RWPE1 (cell line): ENCODE measurements at regions not wholly inside any gene's neighbourhood (a gene's known extent, or its start where the extent isn't known, plus 50 kb on each side); places are given as distances from the start of the nearest gene placed in this dataset.

Source experiments
- CTCF ChIA-PET: fragments of 350-600 bp; sonication (Branson Sonifier 250); formaldehyde crosslinking; extraction: SDS; loops from one replicate; lab custom pipeline; 2021; lab: Yijun Ruan, JAX
- POLR2A ChIA-PET: fragments of 400-600 bp; formaldehyde crosslinking; extraction: SDS; loops from one replicate; lab custom pipeline; 2020; ENCODE audit warnings: antibody characterized with exemption; ENCODE audit not compliant: low non-redundant PET; lab: Yijun Ruan, JAX
- DNase-seq: peaks from one replicate; pipeline ENCODE4 v3.0.0; 2012; ENCODE audit warnings: low spot score
- H3K27ac ChIP-seq: fragments of 450-650 bp; 2 replicates; pipeline ENCODE4 v1.5.1; 2017
- TF ChIP-seq, protein P1 (sequence below): fragments of 450-650 bp; conservative IDR thresholded peaks from 2 replicates; pipeline ENCODE4 v1.5.1; 2017; ENCODE audit warnings: low read depth, mild to moderate bottlenecking

DNA sequence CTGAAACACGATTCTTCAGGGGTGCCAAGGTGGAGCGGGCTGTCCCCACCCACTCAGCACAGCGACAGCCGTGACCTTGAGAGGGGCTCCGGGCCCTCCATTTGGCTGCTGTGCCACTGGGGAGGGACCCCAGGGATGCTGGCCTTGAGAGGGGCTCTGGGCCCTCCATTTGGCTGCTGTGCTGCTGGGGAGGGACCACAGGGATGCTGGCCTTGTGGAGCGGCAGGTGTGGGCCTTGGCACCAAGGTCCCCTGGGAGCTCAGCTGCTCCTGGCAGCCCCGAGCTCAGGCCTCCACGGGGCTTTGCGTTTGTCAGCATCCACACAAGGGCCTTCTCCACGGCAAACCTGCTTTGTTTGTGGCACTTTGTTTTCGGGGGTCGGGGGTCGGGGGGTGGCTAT lies 137.6 kb upstream of the LPCAT1 start:
- CTCF ChIA-PET = interaction anchor here (0.5 to 0.7 kb wide), 2 partner anchors 17 to 617 kb away, joined by 3 to 6 read pairs; no protein-coding TSS in a partner anchor
- DNase-seq = no peak
- H3K27ac ChIP-seq = no peak overlapping the region
- POLR2A ChIA-PET = no interaction called here
- TF ChIP-seq, protein P1, sequence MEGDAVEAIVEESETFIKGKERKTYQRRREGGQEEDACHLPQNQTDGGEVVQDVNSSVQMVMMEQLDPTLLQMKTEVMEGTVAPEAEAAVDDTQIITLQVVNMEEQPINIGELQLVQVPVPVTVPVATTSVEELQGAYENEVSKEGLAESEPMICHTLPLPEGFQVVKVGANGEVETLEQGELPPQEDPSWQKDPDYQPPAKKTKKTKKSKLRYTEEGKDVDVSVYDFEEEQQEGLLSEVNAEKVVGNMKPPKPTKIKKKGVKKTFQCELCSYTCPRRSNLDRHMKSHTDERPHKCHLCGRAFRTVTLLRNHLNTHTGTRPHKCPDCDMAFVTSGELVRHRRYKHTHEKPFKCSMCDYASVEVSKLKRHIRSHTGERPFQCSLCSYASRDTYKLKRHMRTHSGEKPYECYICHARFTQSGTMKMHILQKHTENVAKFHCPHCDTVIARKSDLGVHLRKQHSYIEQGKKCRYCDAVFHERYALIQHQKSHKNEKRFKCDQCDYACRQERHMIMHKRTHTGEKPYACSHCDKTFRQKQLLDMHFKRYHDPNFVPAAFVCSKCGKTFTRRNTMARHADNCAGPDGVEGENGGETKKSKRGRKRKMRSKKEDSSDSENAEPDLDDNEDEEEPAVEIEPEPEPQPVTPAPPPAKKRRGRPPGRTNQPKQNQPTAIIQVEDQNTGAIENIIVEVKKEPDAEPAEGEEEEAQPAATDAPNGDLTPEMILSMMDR = no peak

DNA sequence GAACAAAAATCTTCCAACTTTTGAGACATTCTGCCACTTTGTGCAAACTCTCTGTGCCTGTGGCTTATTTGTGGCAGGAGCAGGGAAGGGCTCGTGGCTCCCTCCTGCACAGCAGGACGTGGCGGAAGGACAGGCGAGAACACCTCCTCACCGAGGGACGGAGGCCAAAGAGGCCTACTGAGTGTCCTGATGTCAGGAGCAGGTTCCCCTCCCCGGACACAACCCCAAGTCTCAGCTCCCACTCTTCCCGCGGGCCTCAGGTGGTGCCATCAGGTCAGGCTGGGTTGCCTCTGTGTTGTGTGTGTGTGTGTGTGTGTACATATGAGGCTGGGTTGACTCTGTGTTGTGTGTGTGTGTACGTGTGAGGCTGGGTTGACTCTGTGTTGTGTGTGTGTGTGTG lies 136.8 kb upstream of the LPCAT1 start:
- H3K27ac ChIP-seq = no peak overlapping the region
- CTCF ChIA-PET = interaction anchor here (0.6 kb wide), 1 partner anchor 331 kb away, joined by 3 read pairs; no protein-coding TSS in a partner anchor
- DNase-seq = no peak
- POLR2A ChIA-PET = no interaction called here
- TF ChIP-seq, protein P1 = no peak

DNA sequence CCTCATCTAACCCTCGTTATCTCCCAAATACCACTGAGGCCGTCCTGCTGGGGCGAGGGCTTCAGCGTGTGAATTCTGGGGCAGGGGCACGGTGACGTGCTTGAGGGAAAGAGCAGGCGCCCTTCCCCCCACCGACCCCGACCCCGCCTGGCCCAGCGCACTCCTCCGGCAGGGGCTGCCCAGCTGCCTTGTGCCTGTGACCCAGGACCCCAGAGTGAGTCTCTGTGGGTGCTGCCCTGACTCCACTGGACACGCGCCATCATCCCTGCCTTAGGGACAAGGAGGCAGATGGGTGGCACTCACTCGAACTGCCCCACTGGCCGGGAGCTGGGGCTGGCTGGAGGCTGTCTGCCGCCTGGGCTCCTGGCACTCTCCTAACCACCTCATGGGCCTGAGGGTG lies 136.2 kb upstream of the LPCAT1 start:
- TF ChIP-seq, protein P1 = no peak
- ChIA-PET POLR2A (no interaction called here), CTCF (interaction anchor here (0.6 to 0.7 kb wide), 2 partner anchors 130 to 332 kb away, joined by 3 read pairs; no protein-coding TSS in a partner anchor)
- no peak for DNase-seq
- no peak overlapping the region for H3K27ac ChIP-seq

DNA sequence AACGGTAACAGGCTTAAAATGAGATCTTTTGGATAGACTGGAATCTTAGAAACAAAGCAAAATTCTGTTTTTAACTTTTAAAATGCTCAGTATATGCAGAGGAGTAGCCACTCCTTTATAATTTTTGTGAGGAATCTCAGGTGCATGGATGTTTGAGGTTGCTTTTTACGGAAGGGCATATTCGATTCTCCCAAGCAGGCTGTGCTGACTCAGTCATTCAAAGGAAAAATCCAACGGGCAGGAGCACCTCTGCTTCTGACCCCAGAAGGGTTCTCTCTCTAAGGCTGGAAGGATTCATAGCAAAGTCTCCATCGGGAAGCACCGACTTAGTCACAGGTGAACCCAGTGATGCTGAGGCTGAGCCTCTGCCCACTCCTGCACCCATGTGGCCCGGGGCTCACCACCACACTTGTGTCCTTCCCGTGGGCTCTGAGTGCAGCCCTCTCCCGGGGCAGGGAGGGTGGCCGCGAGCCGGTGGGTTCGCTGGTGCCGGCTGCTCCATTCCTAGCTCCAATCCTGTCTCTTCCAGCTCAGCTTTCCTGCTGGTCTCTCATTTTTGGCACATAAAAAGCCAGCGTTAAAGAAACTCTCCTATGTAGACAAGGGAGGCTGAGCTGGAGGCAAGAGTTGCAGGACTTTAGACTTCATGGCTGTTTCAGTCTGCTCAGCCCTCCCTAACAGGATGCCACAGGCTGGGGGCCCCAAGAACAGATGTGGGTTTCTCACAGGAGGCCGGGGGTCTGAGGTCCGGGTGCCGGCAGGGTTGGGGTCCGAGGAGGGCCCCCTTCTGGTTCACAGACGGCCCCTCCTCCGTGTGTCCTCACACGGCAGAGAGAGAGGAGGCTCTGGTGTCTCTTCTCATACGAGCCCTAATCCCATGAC lies 135.6 kb upstream of the LPCAT1 start:
- CTCF ChIA-PET = interaction anchor here (0.6 to 0.7 kb wide), 2 partner anchors 16 to 129 kb away, joined by 3 read pairs; no protein-coding TSS in a partner anchor
- no peak overlapping the region for H3K27ac ChIP-seq
- TF ChIP-seq, protein P1 = no peak
- POLR2A ChIA-PET = no interaction called here
- no peak for DNase-seq

DNA sequence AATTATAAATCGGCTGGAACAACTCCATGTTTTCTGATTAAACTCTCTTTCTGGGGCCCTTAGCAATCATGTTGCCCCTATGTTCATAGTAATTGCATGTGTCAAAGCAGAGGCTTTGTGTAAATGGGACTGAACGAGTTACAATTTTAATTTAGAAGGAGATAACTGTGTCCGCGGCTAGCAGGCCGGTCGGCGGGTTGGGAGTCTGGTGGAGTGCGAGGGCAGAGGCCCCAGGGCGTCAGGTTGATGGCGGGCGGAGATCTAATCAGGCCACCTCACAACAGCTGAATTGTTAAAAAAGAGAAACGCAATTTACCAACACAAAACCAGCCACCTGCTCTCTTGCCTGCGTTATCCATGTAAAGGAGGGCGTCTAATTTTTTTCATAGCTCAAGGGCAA lies 134.9 kb upstream of the LPCAT1 start:
- no peak for DNase-seq
- ChIA-PET CTCF (interaction anchor here (0.6 kb wide), 1 partner anchor 15 kb away, joined by 3 read pairs; no protein-coding TSS in a partner anchor), POLR2A (no interaction called here)
- no peak overlapping the region for H3K27ac ChIP-seq
- TF ChIP-seq, protein P1 = no peak

DNA sequence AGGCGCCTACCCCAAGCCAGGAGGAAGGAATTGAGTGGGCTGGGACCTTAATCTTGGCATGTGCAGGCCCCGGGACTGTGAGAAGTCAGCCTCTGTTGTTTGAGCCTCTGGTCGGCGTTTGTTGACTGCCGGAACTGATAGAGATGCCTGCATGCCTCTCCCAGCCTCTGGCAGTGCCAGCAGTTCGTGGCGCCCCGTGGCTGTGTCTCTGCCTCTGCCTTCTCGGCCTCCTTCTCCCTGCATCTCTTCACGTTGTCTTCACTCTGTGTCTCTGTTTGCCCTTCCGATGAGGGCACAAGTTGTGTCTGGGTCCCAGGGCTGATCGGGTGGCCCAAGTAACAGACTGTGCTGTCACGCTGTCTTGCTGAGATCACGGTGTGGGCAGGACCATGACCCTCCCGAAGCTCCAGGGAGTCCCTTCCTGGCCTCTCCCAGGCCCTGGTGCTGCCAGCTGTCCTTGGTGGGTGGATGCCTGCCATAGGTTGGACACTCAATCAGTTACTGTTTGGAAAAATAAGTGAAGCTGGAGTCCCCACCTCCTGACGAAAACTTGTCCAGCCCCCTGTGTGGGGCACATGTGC lies 133.5 kb upstream of the LPCAT1 start:
- TF ChIP-seq, protein P1 = no peak
- CTCF ChIA-PET = no interaction called here
- POLR2A ChIA-PET = no interaction called here
- H3K27ac ChIP-seq = no peak overlapping the region
- DNase-seq = no peak
